Ectodermal cell (in vitro differentiated cells): ENCODE measurements at regions not wholly inside any gene's neighbourhood (a gene's known extent, or its start where the extent isn't known, plus 50 kb on each side); places are given as distances from the start of the nearest gene placed in this dataset.

Source experiments
- H3K27ac ChIP-seq: 2 replicates; pipeline ENCODE4 v1.7.0; 2013; ENCODE audit warnings: mild to moderate bottlenecking, low read depth, low read length; ENCODE audit not compliant: insufficient read depth, poor library complexity, severe bottlenecking
- H3K27me3 ChIP-seq: 2 replicates; pipeline ENCODE4 v1.7.0; 2013; ENCODE audit warnings: mild to moderate bottlenecking, low read length; ENCODE audit not compliant: insufficient read depth, control insufficient read depth, poor library complexity, severe bottlenecking
- H3K36me3 ChIP-seq: one replicate; pipeline ENCODE4 v1.7.0; 2013; ENCODE audit warnings: low read length; ENCODE audit not compliant: control insufficient read depth, insufficient read depth
- H3K4me1 ChIP-seq: one replicate; pipeline ENCODE4 v1.7.0; 2013; ENCODE audit warnings: low read length; ENCODE audit not compliant: control insufficient read depth, insufficient read depth
- H3K4me3 ChIP-seq: 2 replicates; pipeline ENCODE4 v1.7.0; 2013; ENCODE audit warnings: low read depth, low read length, control low read depth; ENCODE audit not compliant: insufficient read depth
- H3K9me3 ChIP-seq: 2 replicates; pipeline ENCODE4 v1.7.0; 2013; ENCODE audit warnings: mild to moderate bottlenecking, low read length, moderate library complexity; ENCODE audit not compliant: control insufficient read depth
- WGBS, 2 experiments: methylation state at CpG; one replicate each; pipeline ENCODE4 v1.1.7; 2013; ENCODE audit warnings: missing lambda C conversion rate in 2 of 2; 5-methylcytosine and 5-hydroxymethylcytosine counted together

DNA sequence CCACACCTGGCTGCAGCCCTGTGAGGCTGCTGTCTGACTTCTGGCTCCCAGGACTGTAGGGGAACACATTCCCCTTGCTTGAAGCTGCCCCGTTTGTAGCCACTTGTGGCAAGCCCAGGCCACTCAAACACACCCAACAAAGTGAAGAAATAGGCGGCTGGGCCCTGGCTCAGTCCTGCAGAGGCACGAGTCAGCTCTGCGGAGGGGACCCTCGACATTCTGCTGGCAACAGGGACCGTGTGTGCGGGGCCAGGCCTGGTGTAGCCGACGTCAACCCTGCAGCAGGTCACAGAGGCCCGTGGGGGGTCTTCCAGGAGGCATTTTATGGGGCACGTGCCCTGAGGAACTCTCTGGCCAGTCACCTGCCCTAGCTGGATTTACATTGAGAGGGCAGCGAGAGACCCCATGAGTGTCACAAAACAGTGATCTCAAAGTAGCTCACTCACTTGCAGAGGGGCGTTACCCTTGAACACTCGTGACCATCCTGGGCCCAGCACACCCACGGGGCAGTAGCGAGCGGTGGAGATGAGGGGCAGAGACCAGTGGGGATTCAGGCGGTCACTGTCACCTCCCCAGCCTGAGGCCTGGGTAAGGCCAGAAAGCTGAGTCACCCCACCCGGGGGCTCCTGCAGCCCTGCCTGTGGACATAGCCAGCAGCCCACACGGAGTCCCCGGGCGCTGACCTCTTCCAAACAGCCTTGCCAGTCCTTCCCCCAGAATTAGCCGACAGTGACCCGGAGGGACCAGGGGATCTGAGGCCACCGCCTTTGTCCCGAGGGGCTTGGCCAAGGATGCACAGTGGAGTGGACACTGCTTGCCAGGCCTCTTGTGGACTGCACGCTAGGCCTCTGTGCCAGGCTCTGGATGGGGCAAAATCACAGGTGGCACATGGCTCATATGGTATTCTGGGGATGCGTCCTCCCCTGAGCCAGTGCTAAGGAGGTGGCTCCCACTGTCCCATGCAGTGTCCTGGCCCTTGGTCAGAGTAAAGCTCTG, 139.5 kb downstream of the CTTN start:
- H3K27ac ChIP-seq: no peak overlapping the region
- H3K36me3 ChIP-seq: no peaks in the 10 kb centered on the region
- H3K4me3 ChIP-seq: no peak overlapping the region
- 91 to 92% methylated on average over 28 of the region's 28 CpGs for WGBS, 2 experiments
- peaks cover under 1% of the 10 kb centered on the region for H3K4me1 ChIP-seq
- H3K9me3 ChIP-seq: no peaks in the 10 kb centered on the region
- H3K27me3 ChIP-seq: no peaks in the 10 kb centered on the region

DNA sequence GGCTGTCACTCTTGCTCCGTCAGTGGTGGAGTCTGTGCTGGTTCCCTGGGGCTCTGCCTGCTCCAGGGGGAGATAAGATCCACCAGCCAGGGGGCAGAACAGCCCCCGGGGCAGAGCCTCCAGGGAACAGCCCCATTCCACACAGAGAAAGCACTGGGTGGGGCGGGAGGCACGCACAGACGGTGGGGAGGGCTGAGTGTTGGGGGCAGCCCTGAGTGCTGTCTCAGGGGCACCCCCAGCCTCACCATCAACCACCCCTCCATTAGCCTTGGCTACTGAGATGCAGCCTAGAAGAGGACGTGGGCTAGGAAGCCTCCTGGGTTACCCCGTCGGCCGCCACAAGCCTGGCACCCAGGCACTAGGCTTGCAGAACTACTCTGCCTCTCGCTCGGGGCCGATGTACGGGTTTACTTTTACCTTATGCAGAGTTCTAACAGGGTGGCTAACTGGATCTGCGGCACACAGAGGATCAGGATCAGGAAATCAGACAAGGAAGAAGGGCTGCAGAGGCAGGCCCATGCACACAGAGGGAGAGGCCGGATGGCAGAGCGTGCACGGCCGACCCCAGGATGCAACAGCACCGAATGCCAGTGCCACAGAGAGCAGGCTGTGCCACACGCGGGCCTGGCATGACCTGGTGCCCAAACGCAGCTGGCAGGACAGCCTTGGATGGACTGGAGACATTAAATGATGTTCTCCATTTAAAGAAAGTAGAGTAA, 140.5 kb downstream of the CTTN start:
- no peaks in the 10 kb centered on the region for H3K4me1 ChIP-seq
- no peak overlapping the region for H3K4me3 ChIP-seq
- H3K27ac ChIP-seq: no peak overlapping the region
- H3K36me3 ChIP-seq: no peaks in the 10 kb centered on the region
- no peaks in the 10 kb centered on the region for H3K27me3 ChIP-seq
- WGBS, 2 experiments: 92 to 93% methylated on average over 22 of the region's 22 CpGs
- H3K9me3 ChIP-seq: no peaks in the 10 kb centered on the region

DNA sequence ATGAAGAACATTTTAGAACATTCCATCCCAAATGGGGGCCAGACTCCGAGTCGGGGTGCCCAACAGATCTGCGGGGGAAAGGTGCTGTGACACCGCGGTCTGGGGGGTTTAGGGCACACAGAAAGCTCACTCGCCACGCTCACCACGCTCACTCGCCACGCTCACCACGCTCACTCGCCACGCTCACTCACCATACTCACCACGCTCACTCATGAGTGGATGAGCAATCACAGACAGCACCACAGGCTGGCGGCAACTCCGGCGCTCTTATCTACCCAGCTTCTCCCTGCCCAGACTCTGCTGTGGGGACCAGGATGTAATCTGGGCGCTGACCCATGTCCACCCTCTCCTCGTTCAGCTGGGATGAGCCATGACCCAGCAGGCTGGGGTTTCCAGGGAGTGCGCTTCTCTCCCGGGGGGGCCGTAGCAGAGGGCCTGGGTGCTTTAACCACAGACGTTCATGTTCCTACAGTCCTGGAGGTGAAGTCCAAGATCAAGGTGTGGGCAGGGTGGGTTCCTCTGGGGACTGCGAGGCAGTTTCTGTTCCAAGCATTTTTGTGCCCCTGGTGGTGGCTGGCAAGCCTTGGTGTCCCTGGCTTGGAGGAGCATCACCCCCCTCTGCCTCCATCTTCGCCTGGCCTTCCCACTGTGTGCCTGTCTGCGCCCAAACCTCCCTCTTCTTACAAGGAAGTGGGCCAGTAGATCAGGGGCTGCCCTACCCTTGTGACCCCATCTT, 141.2 kb downstream of the CTTN start:
- H3K4me3 ChIP-seq: no peak overlapping the region
- H3K4me1 ChIP-seq: peaks cover 1% of the 10 kb centered on the region
- H3K27ac ChIP-seq: no peak overlapping the region
- no peaks in the 10 kb centered on the region for H3K36me3 ChIP-seq
- H3K27me3 ChIP-seq: no peaks in the 10 kb centered on the region
- no peaks in the 10 kb centered on the region for H3K9me3 ChIP-seq
- WGBS, 2 experiments: 94% methylated on average over 26 of the region's 26 CpGs

DNA sequence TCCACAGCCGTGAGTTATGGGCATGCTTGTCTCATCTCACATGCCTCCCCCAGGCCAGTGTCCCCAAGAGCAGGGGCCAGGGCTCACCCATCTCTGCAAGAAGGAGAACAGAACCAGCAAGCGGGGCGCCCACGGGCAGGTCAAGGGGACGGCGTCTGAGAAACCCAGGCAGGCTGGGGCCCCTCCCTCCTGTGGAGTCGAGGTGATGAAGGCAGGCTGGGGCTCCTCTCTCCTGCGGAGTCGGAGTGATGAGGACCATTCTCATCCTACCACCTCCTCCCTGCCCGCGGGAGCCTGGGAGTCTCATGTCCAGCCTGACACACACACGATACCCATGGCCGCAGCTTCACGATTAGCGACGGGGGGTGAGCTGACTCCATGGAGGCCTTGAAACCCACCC, 141.9 kb downstream of the CTTN start:
- Histone ChIP-seq H3K27me3 (no peaks in the 10 kb centered on the region), H3K4me3 (no peak overlapping the region), H3K4me1 (peaks cover 8% of the 10 kb centered on the region), H3K9me3 (no peaks in the 10 kb centered on the region), H3K36me3 (no peaks in the 10 kb centered on the region), H3K27ac (no peak overlapping the region)
- 88 to 89% methylated on average over 16 of the region's 16 CpGs for WGBS, 2 experiments

DNA sequence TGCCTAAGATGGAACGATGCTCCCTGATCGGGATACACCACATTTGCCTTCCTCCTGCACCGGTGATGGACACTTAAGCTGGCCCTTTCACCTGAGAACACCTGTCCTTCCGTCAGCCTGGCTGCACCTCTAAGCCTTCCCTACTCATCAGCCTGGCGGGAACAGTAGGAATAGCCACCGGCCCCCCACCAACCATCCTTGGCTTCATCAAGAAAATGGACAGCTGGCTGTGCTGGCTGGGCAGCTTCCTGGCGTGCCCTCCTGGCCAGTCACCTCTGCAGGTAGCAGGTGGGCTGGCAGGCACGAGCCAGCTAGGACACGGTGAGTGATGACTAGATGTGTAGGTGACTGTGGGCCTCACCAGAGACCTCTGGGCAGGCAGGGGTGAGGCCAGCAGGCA, 142.8 kb downstream of the CTTN start:
- no peak overlapping the region for H3K27ac ChIP-seq
- no peaks in the 10 kb centered on the region for H3K27me3 ChIP-seq
- no peaks in the 10 kb centered on the region for H3K9me3 ChIP-seq
- no peaks in the 10 kb centered on the region for H3K36me3 ChIP-seq
- no peak overlapping the region for H3K4me3 ChIP-seq
- peaks cover 13% of the 10 kb centered on the region for H3K4me1 ChIP-seq
- 91% methylated on average over 9 of the region's 9 CpGs for WGBS, 2 experiments

DNA sequence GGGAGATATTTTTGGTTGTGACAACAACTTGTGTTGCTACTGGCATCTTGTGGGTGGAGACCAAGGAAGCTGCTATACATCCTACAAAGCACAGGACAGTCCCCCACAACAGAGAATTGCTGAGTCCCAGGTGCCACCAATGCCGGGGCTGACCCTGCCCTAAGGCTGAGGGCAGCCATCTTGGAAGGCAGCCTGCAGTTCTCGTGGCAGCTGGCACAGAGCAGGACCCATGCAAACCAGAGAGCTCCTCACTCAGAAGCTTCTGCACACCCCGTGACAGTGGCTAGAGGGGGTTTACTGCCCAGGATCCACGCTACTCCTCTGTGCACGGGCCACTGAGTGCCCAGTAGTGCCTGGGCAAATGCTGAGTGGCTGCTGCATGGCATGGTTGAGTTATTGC, 143.4 kb downstream of the CTTN start:
- no peak overlapping the region for H3K4me3 ChIP-seq
- H3K27me3 ChIP-seq: no peaks in the 10 kb centered on the region
- H3K4me1 ChIP-seq: peaks cover 13% of the 10 kb centered on the region
- WGBS, 2 experiments: 96% methylated on average over 5 of the region's 5 CpGs
- H3K36me3 ChIP-seq: no peaks in the 10 kb centered on the region
- no peak overlapping the region for H3K27ac ChIP-seq
- no peaks in the 10 kb centered on the region for H3K9me3 ChIP-seq

DNA sequence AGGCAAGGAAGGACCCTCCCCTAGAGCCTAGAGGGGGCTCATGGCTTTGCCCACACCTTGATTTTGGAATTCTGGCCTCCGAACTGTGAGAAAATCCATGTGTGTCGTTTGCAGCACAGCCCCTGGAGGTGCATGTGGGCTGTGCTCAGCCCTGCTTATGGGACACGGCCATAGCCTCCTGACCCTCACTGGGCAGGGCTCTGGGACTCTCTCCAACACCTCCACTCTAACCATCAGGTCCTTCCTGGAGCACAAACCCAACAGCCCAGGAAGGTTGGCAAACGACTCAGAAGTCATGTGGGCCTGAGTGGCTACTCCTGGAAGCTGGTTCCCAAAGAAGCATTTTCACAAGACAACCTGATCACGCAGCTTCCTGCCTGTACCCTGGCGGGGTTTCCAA, 144.1 kb downstream of the CTTN start:
- Histone ChIP-seq H3K36me3 (no peaks in the 10 kb centered on the region), H3K27me3 (no peaks in the 10 kb centered on the region), H3K9me3 (no peaks in the 10 kb centered on the region), H3K4me3 (no peak overlapping the region), H3K27ac (no peak overlapping the region), H3K4me1 (peaks cover 13% of the 10 kb centered on the region)
- WGBS, 2 experiments: 90 to 91% methylated on average over 6 of the region's 6 CpGs

DNA sequence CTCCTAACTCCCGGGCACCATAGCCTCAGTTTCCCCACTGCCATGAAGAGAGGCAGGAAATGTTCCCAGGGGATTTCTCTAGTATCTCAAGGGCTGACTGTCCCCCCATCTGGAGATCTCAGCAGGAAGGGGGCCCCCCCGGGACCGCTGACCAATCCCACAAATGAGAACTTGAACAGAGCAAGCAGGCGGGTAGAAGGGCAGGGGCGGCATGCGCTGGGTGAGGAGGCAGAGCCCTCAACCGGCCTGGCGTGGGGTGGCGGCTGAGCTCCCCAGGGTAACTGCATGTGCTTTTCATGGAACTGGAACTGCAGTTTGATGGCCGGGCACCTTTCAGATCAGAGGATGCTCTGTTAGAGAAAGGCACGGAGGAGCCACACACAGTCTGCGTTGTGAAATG, 144.5 kb downstream of the CTTN start:
- H3K36me3 ChIP-seq: no peaks in the 10 kb centered on the region
- 92 to 97% methylated on average over 12 of the region's 12 CpGs for WGBS, 2 experiments
- H3K4me1 ChIP-seq: peaks cover 13% of the 10 kb centered on the region
- H3K27ac ChIP-seq: no peak overlapping the region
- no peak overlapping the region for H3K4me3 ChIP-seq
- no peaks in the 10 kb centered on the region for H3K9me3 ChIP-seq
- no peaks in the 10 kb centered on the region for H3K27me3 ChIP-seq

DNA sequence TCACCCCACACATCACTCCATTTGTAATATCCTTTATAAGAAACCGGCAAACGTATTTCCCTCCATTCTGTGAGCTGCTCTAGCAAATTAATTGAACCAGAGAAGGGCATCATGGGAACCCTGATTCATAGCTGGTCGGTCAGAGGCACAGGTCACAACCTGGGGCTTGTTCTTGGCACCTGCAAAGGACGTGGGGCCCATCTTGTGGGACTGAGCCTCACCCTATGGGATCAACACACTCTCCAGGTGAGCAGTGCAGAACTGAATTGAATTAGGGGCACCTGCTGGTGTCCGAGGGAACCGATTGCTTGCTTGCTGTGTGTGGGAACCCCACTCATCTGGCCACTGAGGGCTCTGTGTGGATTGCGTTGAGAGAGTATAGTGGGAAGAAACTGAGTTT, 145.3 kb downstream of the CTTN start:
- H3K27me3 ChIP-seq: no peaks in the 10 kb centered on the region
- H3K4me3 ChIP-seq: no peak overlapping the region
- H3K9me3 ChIP-seq: no peaks in the 10 kb centered on the region
- peaks cover 13% of the 10 kb centered on the region for H3K4me1 ChIP-seq
- H3K27ac ChIP-seq: no peak overlapping the region
- no peaks in the 10 kb centered on the region for H3K36me3 ChIP-seq
- 93 to 94% methylated on average over 7 of the region's 7 CpGs for WGBS, 2 experiments
